HG02970 (cell line): ENCODE measurements at regions not wholly inside any gene's neighbourhood (a gene's known extent, or its start where the extent isn't known, plus 50 kb on each side); places are given as distances from the start of the nearest gene placed in this dataset.

Experiments used
- ATAC-seq: cut with Tn5 transposase; IDR thresholded peaks from one replicate; pipeline ENCODE4 v1.9.1; 2021; ENCODE audit warnings: mild to moderate bottlenecking, moderate library complexity, moderate number of reproducible peaks; ENCODE audit not compliant: unreplicated experiment, low FRiP score

GRCh38 chr2:16508490-16508851 is 157.2 kb downstream of the CYRIA start:
- no peak for ATAC-seq

GRCh38 chr2:16507655-16508489 is 157.8 kb downstream of the CYRIA start:
- ATAC-seq = no peak

GRCh38 chr2:16506366-16506765 is 159.3 kb downstream of the CYRIA start:
- no peak for ATAC-seq

- ATAC-seq = no peak
These were observed 168.9 kb downstream of the CYRIA start for GRCh38 chr2:16496426-16497388.

GRCh38 chr2:16495509-16496208 is 170.0 kb downstream of the CYRIA start:
- no peak for ATAC-seq

GRCh38 chr2:16494836-16495508 is 170.7 kb downstream of the CYRIA start:
- no peak for ATAC-seq

- no peak for ATAC-seq
These were observed 171.8 kb downstream of the CYRIA start for GRCh38 chr2:16493788-16494187.

GRCh38 chr2:16487686-16488085 is 177.9 kb downstream of the CYRIA start:
- ATAC-seq = no peak

GRCh38 chr2:16485251-16485650 is 180.4 kb downstream of the CYRIA start:
- no peak for ATAC-seq

- ATAC-seq = no peak
These were observed 183.2 kb downstream of the CYRIA start for GRCh38 chr2:16482460-16482859.

GRCh38 chr2:16481351-16481750 is 184.3 kb downstream of the CYRIA start:
- ATAC-seq = no peak

GRCh38 chr2:16479721-16480120 is 185.9 kb downstream of the CYRIA start:
- ATAC-seq = no peak

GRCh38 chr2:16478434-16479210 is 187.0 kb downstream of the CYRIA start:
- no peak for ATAC-seq

- no peak for ATAC-seq
These were observed 188.0 kb downstream of the CYRIA start for GRCh38 chr2:16477648-16478047.

- ATAC-seq = no peak
These were observed 188.8 kb downstream of the CYRIA start for GRCh38 chr2:16476866-16477265.

- no peak for ATAC-seq
These were observed 189.6 kb downstream of the CYRIA start for GRCh38 chr2:16475986-16476567.

- no peak for ATAC-seq
These were observed 190.0 kb downstream of the CYRIA start for GRCh38 chr2:16475586-16475985.

- ATAC-seq = no peak
These were observed 192.1 kb downstream of the CYRIA start for GRCh38 chr2:16473575-16473974.

- ATAC-seq = no peak
These were observed 194.6 kb downstream of the CYRIA start for GRCh38 chr2:16470936-16471490.
